Heart left ventricle (tissue), 13 donors: ENCODE measurements at regions not wholly inside any gene's neighbourhood (a gene's known extent, or its start where the extent isn't known, plus 50 kb on each side); places are given as distances from the start of the nearest gene placed in this dataset.

Experiments
- CTCF ChIP-seq, 12 donors: fragments of 200-600 bp; sonication (generic) in 4 of 12; IDR thresholded peaks; one replicate each; pipeline versions ENCODE4 v1.5.0 to v1.8.0; 2018 to 2022; ENCODE audit warnings: antibody characterized with exemption in 12 of 12, mild to moderate bottlenecking in 5 of 12
- POLR2A ChIP-seq, 2 donors: fragments of 450-650 bp; IDR thresholded peaks; one replicate each; pipeline ENCODE4 v1.6.1; 2017; ENCODE audit warnings: antibody characterized with exemption in 2 of 2, mild to moderate bottlenecking in 2 of 2, moderate library complexity in 2 of 2
- donor health status: ischemic (EF 13 %, LVEDD 7.1; RV severe dilation, severe dysfunction).
- donor health status: DM: no; HTN: yes; CAD: no.
- donor health status: DM: no; HTN: no; CAD: no.
- donor health status: ischemic (EF 25% LVEDD 6.9; RV normal size, moderate dysfunction).
- donor health status: ischemic (EF 25% LVEDD 5.7; RV mildly dilated, moderate dysfunction).
- donor health status: ischemic (EF 35%, LVEDD 5.7; RV mildly dilated, moderate dysfunction).
- donor health status: nonischemic (EF 11% LVEDD 7.7; RV severe dilation, severe dysfunction).
- donor health status: DM: yes; HTN: yes; CAD: no.
- donor health status: PGD.
- donor health status: ischemic (EF 29% LVEDD 5.4; RV normal size, mild dysfunction).
- donor health status: nonischemic (EF 23%, LVEDD 6.1; RV moderate dilation, normal function).

- TF ChIP-seq CTCF (IDR thresholded peaks at IDR 0.05) (peak in 1 of 12 donors; percentile 9), POLR2A (IDR thresholded peaks at IDR 0.05) (no peak)
These were observed 309.8 kb downstream of the CDC5L start for GRCh38 chr6:44697327-44697726.
